ENCODE measurements at regions not wholly inside any gene's neighbourhood (a gene's known extent, or its start where the extent isn't known, plus 50 kb on each side); places are given as distances from the start of the nearest gene placed in this dataset.

- TF ChIP-seq CTCF (IDR thresholded peaks at IDR 0.05; ENCODE audit: poor library complexity) (no peak), EZH2 (IDR thresholded peaks at IDR 0.05; ENCODE audit: borderline replicate concordance) (no peak), EZH2phosphoT487 (IDR thresholded peaks at IDR 0.05; ENCODE audit: low read depth, severe bottlenecking, unreplicated experiment) (no peak)
Observed at GRCh38 chr1:147478521-147478920, 62.8 kb upstream of the BCL9 start.
